ENCODE measurements at regions not wholly inside any gene's neighbourhood (a gene's known extent, or its start where the extent isn't known, plus 50 kb on each side); places are given as distances from the start of the nearest gene placed in this dataset.

DNA sequence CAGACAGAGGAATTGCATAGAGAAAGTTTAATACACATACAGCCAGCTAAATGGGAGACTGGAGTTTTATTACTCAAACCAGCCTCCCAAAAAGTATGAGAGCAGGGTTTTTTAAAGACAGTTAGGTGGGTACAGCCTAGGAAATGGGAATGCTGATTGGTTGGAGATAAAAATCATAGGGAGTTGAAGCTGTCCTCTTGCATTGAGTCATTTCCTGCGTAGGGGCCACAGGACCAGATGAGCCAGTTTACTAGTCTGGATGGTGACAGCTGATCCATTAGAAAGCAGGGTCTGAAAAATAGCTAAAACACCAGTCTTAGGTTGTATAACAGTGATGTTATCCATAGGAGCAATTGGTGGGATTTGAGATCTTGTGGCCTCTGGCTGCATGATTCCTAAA, 76.1 kb upstream of the POM121L12 start:
- H3K4me1 Mint-ChIP-seq = no peaks in the 10 kb centered on the region
- DNase-seq (no peak), ATAC-seq (ENCODE audit: low read depth) (no peak)
- peaks cover 11% of the 10 kb centered on the region for H3K9me3 Mint-ChIP-seq
- CTCF ChIA-PET = no interaction called here
- POLR2A ChIA-PET = no interaction called here
- no peaks in the 10 kb centered on the region for H3K27me3 Mint-ChIP-seq
- intact Hi-C loops (cut with micrococcal nuclease) = no loop called here
- H3K27ac Mint-ChIP-seq = no peak overlapping the region
- no peak overlapping the region for H3K4me3 Mint-ChIP-seq
- H3K36me3 Mint-ChIP-seq (ENCODE audit: low read depth) = no peaks in the 10 kb centered on the region
- TF ChIP-seq, protein P1, sequence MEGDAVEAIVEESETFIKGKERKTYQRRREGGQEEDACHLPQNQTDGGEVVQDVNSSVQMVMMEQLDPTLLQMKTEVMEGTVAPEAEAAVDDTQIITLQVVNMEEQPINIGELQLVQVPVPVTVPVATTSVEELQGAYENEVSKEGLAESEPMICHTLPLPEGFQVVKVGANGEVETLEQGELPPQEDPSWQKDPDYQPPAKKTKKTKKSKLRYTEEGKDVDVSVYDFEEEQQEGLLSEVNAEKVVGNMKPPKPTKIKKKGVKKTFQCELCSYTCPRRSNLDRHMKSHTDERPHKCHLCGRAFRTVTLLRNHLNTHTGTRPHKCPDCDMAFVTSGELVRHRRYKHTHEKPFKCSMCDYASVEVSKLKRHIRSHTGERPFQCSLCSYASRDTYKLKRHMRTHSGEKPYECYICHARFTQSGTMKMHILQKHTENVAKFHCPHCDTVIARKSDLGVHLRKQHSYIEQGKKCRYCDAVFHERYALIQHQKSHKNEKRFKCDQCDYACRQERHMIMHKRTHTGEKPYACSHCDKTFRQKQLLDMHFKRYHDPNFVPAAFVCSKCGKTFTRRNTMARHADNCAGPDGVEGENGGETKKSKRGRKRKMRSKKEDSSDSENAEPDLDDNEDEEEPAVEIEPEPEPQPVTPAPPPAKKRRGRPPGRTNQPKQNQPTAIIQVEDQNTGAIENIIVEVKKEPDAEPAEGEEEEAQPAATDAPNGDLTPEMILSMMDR (IDR thresholded peaks at IDR 0.05) = no peak

DNA sequence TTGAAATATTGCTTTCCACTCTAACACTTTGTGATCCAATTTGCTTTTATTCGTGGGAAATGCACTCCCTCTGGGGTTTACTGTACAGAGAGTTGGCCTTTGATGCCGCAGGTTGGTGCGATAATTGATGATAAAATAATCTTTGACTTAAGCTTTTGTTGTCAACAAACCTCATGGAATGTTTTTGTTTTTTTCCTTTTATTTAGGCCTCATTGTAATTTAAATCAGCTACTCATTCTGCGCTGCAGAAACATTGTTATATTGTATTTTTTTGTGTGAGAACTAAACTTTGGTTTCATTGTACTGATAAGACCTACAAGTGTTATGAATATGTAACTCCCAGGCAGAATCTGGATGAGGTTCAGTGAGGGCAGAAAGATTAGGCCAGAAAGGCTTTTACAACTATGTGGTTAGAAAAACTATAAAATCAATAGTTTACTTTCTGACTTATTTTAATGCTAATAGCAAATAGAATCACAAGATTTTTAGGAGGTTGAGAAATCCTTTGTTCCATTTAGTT, 76.8 kb upstream of the POM121L12 start:
- Mint-ChIP-seq H3K27ac (no peak overlapping the region), H3K36me3 (ENCODE audit: low read depth) (no peaks in the 10 kb centered on the region), H3K27me3 (no peaks in the 10 kb centered on the region), H3K9me3 (peaks cover 9% of the 10 kb centered on the region), H3K4me3 (no peak overlapping the region), H3K4me1 (no peaks in the 10 kb centered on the region)
- no peak for DNase-seq
- no peak for ATAC-seq (ENCODE audit: low read depth)
- TF ChIP-seq, protein P1 (IDR thresholded peaks at IDR 0.05) = no peak
- ChIA-PET POLR2A (no interaction called here), CTCF (no interaction called here)
- intact Hi-C loops (cut with micrococcal nuclease) = no loop called here

DNA sequence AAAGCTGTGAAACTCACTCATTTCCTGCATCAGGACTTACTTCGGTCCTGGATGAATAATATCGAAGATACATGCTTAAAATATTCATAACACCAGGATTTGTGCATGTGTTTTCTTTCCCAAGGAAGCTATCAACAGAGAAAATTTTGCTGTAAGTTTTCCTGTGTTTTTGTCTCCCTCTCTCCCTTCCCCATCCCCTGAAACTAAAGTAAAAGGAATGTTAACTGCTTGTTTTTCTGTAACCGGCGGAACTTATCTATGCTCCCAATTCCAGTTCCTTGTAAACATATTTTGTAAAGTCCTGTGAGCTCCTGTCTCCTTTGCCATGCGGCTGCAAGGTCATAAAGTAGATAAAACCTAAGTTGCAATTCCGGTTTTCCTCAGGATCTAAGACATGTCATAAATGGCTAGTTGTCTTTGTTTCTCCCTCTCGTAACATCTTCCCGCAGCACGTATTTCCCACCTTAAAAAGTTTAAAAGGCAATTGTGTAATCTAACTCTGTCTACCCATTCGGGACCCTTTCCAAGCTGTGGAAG, 79.0 kb upstream of the POM121L12 start:
- ATAC-seq (ENCODE audit: low read depth) (no peak), DNase-seq (no peak)
- H3K27me3 Mint-ChIP-seq = no peaks in the 10 kb centered on the region
- ChIA-PET CTCF (no interaction called here), POLR2A (no interaction called here)
- H3K4me3 Mint-ChIP-seq = no peak overlapping the region
- intact Hi-C loops (cut with micrococcal nuclease) = no loop called here
- no peak overlapping the region for H3K27ac Mint-ChIP-seq
- TF ChIP-seq, protein P1 (IDR thresholded peaks at IDR 0.05) = no peak
- peaks cover 6% of the 10 kb centered on the region for H3K9me3 Mint-ChIP-seq
- no peaks in the 10 kb centered on the region for H3K4me1 Mint-ChIP-seq
- no peaks in the 10 kb centered on the region for H3K36me3 Mint-ChIP-seq (ENCODE audit: low read depth)

DNA sequence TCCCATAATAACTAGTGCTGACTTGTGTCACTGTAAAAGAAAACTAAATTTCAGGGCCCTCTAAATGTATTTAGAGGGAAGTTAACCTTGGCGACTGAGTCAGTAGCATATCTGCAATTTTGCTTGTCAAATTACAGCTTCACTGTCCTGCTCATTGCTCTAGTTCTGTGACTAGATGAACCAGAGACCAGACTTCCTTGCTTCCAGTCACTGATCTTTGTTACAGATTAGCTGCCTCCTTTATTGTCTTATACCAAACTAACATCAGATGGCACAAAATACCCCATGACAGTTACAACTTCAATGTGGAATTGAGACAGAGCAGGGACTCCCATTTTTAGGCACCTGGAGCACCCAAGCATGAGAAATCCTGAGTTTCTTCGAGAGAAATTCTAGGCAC, 79.9 kb upstream of the POM121L12 start:
- H3K4me3 Mint-ChIP-seq = no peak overlapping the region
- H3K27ac Mint-ChIP-seq = no peak overlapping the region
- H3K9me3 Mint-ChIP-seq = peaks cover 6% of the 10 kb centered on the region
- H3K36me3 Mint-ChIP-seq (ENCODE audit: low read depth) = no peaks in the 10 kb centered on the region
- POLR2A ChIA-PET = no interaction called here
- ATAC-seq (ENCODE audit: low read depth) (no peak), DNase-seq (no peak)
- no peaks in the 10 kb centered on the region for H3K27me3 Mint-ChIP-seq
- CTCF ChIA-PET = no interaction called here
- intact Hi-C loops (cut with micrococcal nuclease) = no loop called here
- H3K4me1 Mint-ChIP-seq = no peaks in the 10 kb centered on the region
- TF ChIP-seq, protein P1 (IDR thresholded peaks at IDR 0.05) = no peak

DNA sequence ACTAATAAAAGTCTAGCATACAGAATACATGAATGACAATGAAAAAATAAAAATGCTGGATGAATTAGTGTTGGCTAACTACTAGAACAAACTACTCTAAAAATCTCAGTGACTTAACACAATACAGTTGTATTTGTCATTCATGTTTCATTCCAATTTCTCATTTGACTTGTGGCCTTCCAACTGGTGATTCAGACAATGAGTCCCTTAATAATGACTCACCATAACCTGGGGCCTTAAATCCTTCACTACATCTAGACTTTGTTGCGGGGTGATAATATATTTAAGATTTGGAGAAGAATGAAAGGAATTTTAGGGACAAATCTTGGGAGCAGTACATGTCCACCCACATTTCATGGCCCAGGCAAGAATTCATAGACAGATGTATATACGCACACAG, 90.5 kb upstream of the POM121L12 start:
- TF ChIP-seq, protein P1 (IDR thresholded peaks at IDR 0.05) = no peak
- DNase-seq = no peak
- no peak for ATAC-seq (ENCODE audit: low read depth)
- Mint-ChIP-seq H3K36me3 (ENCODE audit: low read depth) (no peaks in the 10 kb centered on the region), H3K4me3 (no peak overlapping the region), H3K27me3 (no peaks in the 10 kb centered on the region), H3K9me3 (peaks cover 19% of the 10 kb centered on the region), H3K4me1 (no peaks in the 10 kb centered on the region), H3K27ac (no peak overlapping the region)
- CTCF ChIA-PET = no interaction called here
- POLR2A ChIA-PET = no interaction called here
- intact Hi-C loops (cut with micrococcal nuclease) = no loop called here

Data from activated B cell treated with CpG ODN at 0.5 μM for 24 hours (primary cell).